Adrenal gland (tissue), 9 donors: ENCODE measurements at regions not wholly inside any gene's neighbourhood (a gene's known extent, or its start where the extent isn't known, plus 50 kb on each side); places are given as distances from the start of the nearest gene placed in this dataset.
"Not testable (repeated sequence)": the region's sequence is repeated elsewhere in the genome, so short reads cannot be mapped to it uniquely, and the experiment has no call there.

Experiments used
- DNase-seq, 7 donors: peaks; one replicate each; pipeline ENCODE4 v3.0.0-alpha.2; 2019 to 2020
- H3K27ac ChIP-seq, 5 donors: fragments of 200-600 bp; sonication (generic) in 4 of 5; 1 replicate in 3 of 5; 2 replicates in 2 of 5; pipeline versions ENCODE4 v1.5.1 to v1.8.0; 2016 to 2020; ENCODE audit warnings: mild to moderate bottlenecking in 1 of 5
- H3K27me3 ChIP-seq: fragments of 200-600 bp; 2 replicates; pipeline ENCODE4 v1.8.0; 2021
- H3K36me3 ChIP-seq, 2 donors: fragments of 200-600 bp; replicated peaks in 1 of 2; 1 replicate in 1 of 2; 2 replicates in 1 of 2; pipeline versions ENCODE4 v1.5.1 to v1.8.0; 2018 to 2022
- H3K4me1 ChIP-seq, 2 donors: fragments of 200-600 bp; replicated peaks in 1 of 2; 1 replicate in 1 of 2; 2 replicates in 1 of 2; pipeline versions ENCODE4 v1.5.1 to v1.8.0; 2018 to 2021
- H3K4me3 ChIP-seq, 4 donors: fragments of 200-600 bp; sonication (generic) in 3 of 4; one replicate each; pipeline ENCODE4 v1.5.1; 2016 to 2018
- H3K9me3 ChIP-seq, 3 donors: fragments of 200-600 bp; sonication (generic) in 1 of 3; replicated peaks in 1 of 3; 1 replicate in 2 of 3; 2 replicates in 1 of 3; pipeline versions ENCODE4 v1.5.1 to v1.8.0; 2016 to 2021
- POLR2A ChIP-seq, 2 donors: fragments of 450-650 bp; IDR thresholded peaks; one replicate each; pipeline ENCODE4 v1.6.1; 2017; ENCODE audit warnings: antibody characterized with exemption in 2 of 2, mild to moderate bottlenecking in 2 of 2, moderate library complexity in 1 of 2
- WGBS, 4 donors: extraction: QIAGEN DNeasy Blood & Tissue Kit in 2 of 4; methylation state at CpG; one replicate each; pipeline versions ENCODE4 v1.1.5 to v1.1.7; 2013 to 2017; 5-methylcytosine and 5-hydroxymethylcytosine counted together
- intact Hi-C, 2 donors: fragments of 100-400 bp; cut with DNase I; formaldehyde crosslinking; loops; one replicate each; pipeline versions ENCODE4 v1.14.1 to v1.15.0; 2022 to 2023
- TF ChIP-seq, protein P1 (sequence below), 6 experiments: fragments of 450-650 bp in 4 of 6; fragments of 200-600 bp in 2 of 6; sonication (generic) in 1 of 6; IDR thresholded peaks; 1 replicate in 5 of 6; 2 replicates in 1 of 6; pipeline versions ENCODE4 v1.5.1 to v1.8.0; 2016 to 2021; ENCODE audit warnings: antibody characterized with exemption in 6 of 6, mild to moderate bottlenecking in 2 of 6, moderate library complexity in 1 of 6
- donor health status: healthy with polysubstance abuse.
- donor health status: Bipolar disorder and iron deficiency.
- donor health status: DM: yes; HTN: yes; CAD: no.
- donor health status: DM: no; HTN: no; CAD: no.
- donor health status: DM: no; HTN: no; CAD: no.

DNA sequence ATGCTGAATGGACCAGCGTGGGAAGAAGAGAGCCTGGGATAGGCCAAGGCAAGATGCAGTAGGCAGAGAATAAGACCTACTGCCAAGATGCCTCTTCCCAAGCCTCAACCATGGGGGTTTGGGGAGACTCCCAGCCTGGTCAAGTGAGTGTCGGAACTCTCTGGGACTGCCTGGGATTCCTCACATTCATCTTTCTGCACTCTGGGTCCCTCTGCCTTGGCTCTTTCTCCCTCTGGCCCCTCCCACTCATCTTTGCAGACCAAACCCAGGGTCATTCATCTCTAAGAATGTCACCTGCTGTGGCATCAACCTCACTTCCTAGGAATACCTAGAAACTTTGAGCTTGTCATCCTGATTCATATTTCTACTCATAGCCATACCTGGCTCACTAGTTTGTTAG is 211.3 kb upstream of the HNRNPA3 start:
- intact Hi-C loops = no loop called here
- no peaks in the 10 kb centered on the region for H3K27me3 ChIP-seq
- no peak for DNase-seq
- no peak overlapping the region for H3K4me3 ChIP-seq
- H3K4me1 ChIP-seq = peaks cover 0 to 6% of the 10 kb centered on the region in 2 donors
- WGBS, 4 donors = 88 to 100% (median 93%) methylated on average over 2 of the region's 2 CpGs
- no peak overlapping the region for H3K27ac ChIP-seq
- no peaks in the 10 kb centered on the region for H3K36me3 ChIP-seq
- TF ChIP-seq, protein P1, sequence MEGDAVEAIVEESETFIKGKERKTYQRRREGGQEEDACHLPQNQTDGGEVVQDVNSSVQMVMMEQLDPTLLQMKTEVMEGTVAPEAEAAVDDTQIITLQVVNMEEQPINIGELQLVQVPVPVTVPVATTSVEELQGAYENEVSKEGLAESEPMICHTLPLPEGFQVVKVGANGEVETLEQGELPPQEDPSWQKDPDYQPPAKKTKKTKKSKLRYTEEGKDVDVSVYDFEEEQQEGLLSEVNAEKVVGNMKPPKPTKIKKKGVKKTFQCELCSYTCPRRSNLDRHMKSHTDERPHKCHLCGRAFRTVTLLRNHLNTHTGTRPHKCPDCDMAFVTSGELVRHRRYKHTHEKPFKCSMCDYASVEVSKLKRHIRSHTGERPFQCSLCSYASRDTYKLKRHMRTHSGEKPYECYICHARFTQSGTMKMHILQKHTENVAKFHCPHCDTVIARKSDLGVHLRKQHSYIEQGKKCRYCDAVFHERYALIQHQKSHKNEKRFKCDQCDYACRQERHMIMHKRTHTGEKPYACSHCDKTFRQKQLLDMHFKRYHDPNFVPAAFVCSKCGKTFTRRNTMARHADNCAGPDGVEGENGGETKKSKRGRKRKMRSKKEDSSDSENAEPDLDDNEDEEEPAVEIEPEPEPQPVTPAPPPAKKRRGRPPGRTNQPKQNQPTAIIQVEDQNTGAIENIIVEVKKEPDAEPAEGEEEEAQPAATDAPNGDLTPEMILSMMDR (IDR thresholded peaks at IDR 0.05) = no peak
- no peak for TF ChIP-seq POLR2A (IDR thresholded peaks at IDR 0.05)
- peaks cover 0 to 4% (median 0%) of the 10 kb centered on the region in 3 donors for H3K9me3 ChIP-seq

DNA sequence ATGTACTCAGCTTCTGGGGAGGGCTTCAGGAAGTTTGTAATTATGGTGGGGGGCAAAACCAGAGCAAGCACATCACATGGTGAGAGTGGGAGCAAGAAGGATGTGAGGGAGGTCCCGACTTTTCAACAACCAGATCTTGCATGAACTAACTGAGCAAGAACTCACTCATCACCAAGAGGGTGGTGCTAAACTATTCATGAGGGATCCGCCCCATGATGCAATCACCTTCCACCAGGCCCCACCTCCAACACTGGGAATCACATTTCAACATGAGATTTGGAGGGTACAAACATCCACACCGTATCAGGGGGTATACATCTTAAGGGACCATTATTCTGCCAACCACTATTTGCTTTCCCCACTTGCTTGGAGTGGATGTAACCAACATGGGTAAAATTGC is 209.6 kb upstream of the HNRNPA3 start:
- intact Hi-C loops = no loop called here
- TF ChIP-seq, protein P1 (IDR thresholded peaks at IDR 0.05) = no peak
- no peak for TF ChIP-seq POLR2A (IDR thresholded peaks at IDR 0.05)

DNA sequence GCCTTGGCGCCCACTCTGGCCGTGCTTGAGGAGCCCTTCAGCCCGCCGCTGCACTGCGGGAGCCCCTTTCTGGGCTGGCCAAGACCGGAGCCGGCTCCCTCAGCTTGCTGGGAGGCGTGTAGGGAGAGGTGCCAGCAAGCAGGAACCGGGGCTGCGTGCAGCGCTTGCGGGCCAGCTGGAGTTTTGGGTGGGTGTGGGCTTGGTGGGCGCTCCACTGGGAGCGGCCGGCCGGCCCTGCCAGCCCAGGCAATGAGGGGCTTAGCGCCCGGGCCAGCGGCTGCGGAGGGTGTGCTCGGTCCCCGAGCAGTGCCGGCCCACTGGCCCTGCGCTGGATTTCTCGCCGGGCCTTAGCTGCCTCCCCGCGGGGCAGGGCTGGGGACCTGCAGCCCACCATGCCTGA is 204.9 kb upstream of the HNRNPA3 start:
- WGBS, 4 donors = 94 to 98% (median 96%) methylated on average over 16 to 28 of the region's 28 CpGs
- H3K27me3 ChIP-seq, H3K9me3 ChIP-seq, intact Hi-C loops, H3K36me3 ChIP-seq, DNase-seq, H3K27ac ChIP-seq, H3K4me1 ChIP-seq, H3K4me3 ChIP-seq: not testable (repeated sequence)

More for the DNA sequence above, 209.6 kb upstream of the HNRNPA3 start:
- Histone ChIP-seq H3K9me3 (peaks cover 0 to 4% (median 0%) of the 10 kb centered on the region in 3 donors), H3K27me3 (no peaks in the 10 kb centered on the region), H3K36me3 (no peaks in the 10 kb centered on the region), H3K4me1 (no peaks in the 10 kb centered on the region), H3K4me3 (no peak overlapping the region), H3K27ac (no peak overlapping the region)
- DNase-seq = no peak
- 85 to 93% (median 87%) methylated on average over 3 of the region's 3 CpGs for WGBS, 4 donors

GRCh38 chr2:177008662-177009061 is 203.9 kb upstream of the HNRNPA3 start:
- H3K4me1 ChIP-seq, H3K27ac ChIP-seq, intact Hi-C loops, DNase-seq, H3K4me3 ChIP-seq, H3K27me3 ChIP-seq, H3K36me3 ChIP-seq, H3K9me3 ChIP-seq: not testable (repeated sequence)
- WGBS, 4 donors = 80 to 89% (median 83%) methylated on average over 11 to 17 of the region's 17 CpGs

GRCh38 chr2:177010146-177010545 is 202.4 kb upstream of the HNRNPA3 start:
- H3K4me3 ChIP-seq = no peak overlapping the region
- H3K27me3 ChIP-seq = no peaks in the 10 kb centered on the region
- TF ChIP-seq, protein P1 (IDR thresholded peaks at IDR 0.05) = no peak
- TF ChIP-seq POLR2A (IDR thresholded peaks at IDR 0.05) = no peak
- WGBS, 4 donors = 38 to 60% (median 45%) methylated on average over 6 of the region's 6 CpGs
- no peaks in the 10 kb centered on the region for H3K9me3 ChIP-seq
- no peak for DNase-seq
- H3K27ac ChIP-seq = no peak overlapping the region
- intact Hi-C loops = no loop called here
- H3K4me1 ChIP-seq = no peaks in the 10 kb centered on the region
- H3K36me3 ChIP-seq = no peaks in the 10 kb centered on the region
